IMR-90 (cell line): ENCODE measurements at regions not wholly inside any gene's neighbourhood (a gene's known extent, or its start where the extent isn't known, plus 50 kb on each side); places are given as distances from the start of the nearest gene placed in this dataset.

Experiments
- ATAC-seq: fragments of 200-7000 bp; cut with Tn5 transposase; 2 replicates; pipeline ENCODE4 v1.9.1; 2020; ENCODE audit warnings: low read depth, mild to moderate bottlenecking, moderate library complexity
- BruUV-seq: library from RNA; stranded (reverse); fragments of 400-500 nt; replicated peaks from 2 replicates; lab custom pipeline; 2021; lab: Mats Ljungman, UMichigan
- CTCF ChIA-PET: fragments of 300-600 bp; formaldehyde crosslinking; extraction: SDS; loops from one replicate; lab custom pipeline; 2021; ENCODE audit warnings: antibody characterized with exemption; lab: Yijun Ruan, JAX
- POLR2A ChIA-PET: fragments of 300-600 bp; sonication (Branson Sonifier 250); formaldehyde crosslinking; loops from one replicate; lab custom pipeline; 2022; ENCODE audit warnings: antibody characterized with exemption; ENCODE audit not compliant: unreplicated experiment; lab: Charles Lee
- DNase-seq: peaks from one replicate; pipeline ENCODE4 v3.0.0; 2013
- H2AFZ ChIP-seq: replicated peaks from 2 replicates; pipeline ENCODE3; 2013; ENCODE audit warnings: low read length, mild to moderate bottlenecking; ENCODE audit not compliant: poor library complexity
- H2AK5ac ChIP-seq: 2 replicates; pipeline ENCODE4 v1.6.1; 2013; ENCODE audit warnings: low read depth, low read length, inconsistent platforms
- H2AK9ac ChIP-seq: replicated peaks from 2 replicates; pipeline ENCODE3; 2013; ENCODE audit warnings: mild to moderate bottlenecking, low read depth, low read length, moderate library complexity; ENCODE audit not compliant: poor library complexity
- H2BK120ac ChIP-seq: 2 replicates; pipeline ENCODE4 v1.6.1; 2013; ENCODE audit warnings: low read depth, low read length, inconsistent platforms
- H2BK15ac ChIP-seq: 3 replicates; pipeline ENCODE4 v1.6.1; 2013; ENCODE audit warnings: low read depth, low read length, inconsistent platforms
- H2BK20ac ChIP-seq: 2 replicates; pipeline ENCODE4 v1.6.1; 2013; ENCODE audit warnings: low read depth, mild to moderate bottlenecking, inconsistent platforms, low read length, moderate library complexity
- H2BK5ac ChIP-seq: 2 replicates; pipeline ENCODE4 v1.6.1; 2013; ENCODE audit warnings: mild to moderate bottlenecking, low read depth, low read length, inconsistent platforms; ENCODE audit not compliant: poor library complexity, severe bottlenecking
- H3K14ac ChIP-seq: replicated peaks from 2 replicates; pipeline ENCODE4 v1.6.1; 2013; ENCODE audit warnings: low read depth, low read length, inconsistent platforms
- H3K18ac ChIP-seq: 2 replicates; pipeline ENCODE4 v1.6.1; 2013; ENCODE audit warnings: low read depth, low read length, control low read depth
- H3K23ac ChIP-seq: 2 replicates; pipeline ENCODE4 v1.6.1; 2013; ENCODE audit warnings: low read depth, low read length, inconsistent platforms
- H3K27ac ChIP-seq: 2 replicates; pipeline ENCODE4 v1.5.1; 2013; ENCODE audit warnings: mild to moderate bottlenecking, control low read depth, low read length; ENCODE audit not compliant: insufficient read depth
- H3K27me3 ChIP-seq: 2 replicates; pipeline ENCODE4 v1.6.1; 2013; ENCODE audit warnings: low read length; ENCODE audit not compliant: control insufficient read depth, insufficient read depth
- H3K36me3 ChIP-seq: 2 replicates; pipeline ENCODE4 v1.6.1; 2013; ENCODE audit warnings: low read length, mixed read lengths; ENCODE audit not compliant: control insufficient read depth, insufficient read depth
- H3K4ac ChIP-seq: 2 replicates; pipeline ENCODE4 v1.6.1; 2013; ENCODE audit warnings: low read depth, low read length, inconsistent platforms
- H3K4me1 ChIP-seq: 2 replicates; pipeline ENCODE4 v1.6.1; 2013; ENCODE audit warnings: low read length, mixed read lengths; ENCODE audit not compliant: control insufficient read depth, insufficient read depth
- H3K4me2 ChIP-seq: 2 replicates; pipeline ENCODE4 v1.6.1; 2013; ENCODE audit warnings: low read depth, mild to moderate bottlenecking, control low read depth, low read length, moderate library complexity
- H3K4me3 ChIP-seq: 2 replicates; pipeline ENCODE4 v1.5.1; 2013; ENCODE audit warnings: low read depth, mild to moderate bottlenecking, control low read depth, low read length, moderate library complexity; ENCODE audit not compliant: insufficient read depth
- H3K56ac ChIP-seq: 2 replicates; pipeline ENCODE4 v1.6.1; 2013; ENCODE audit warnings: low read length, inconsistent platforms; ENCODE audit not compliant: insufficient read depth; ENCODE audit errors: extremely low read depth
- H3K79me1 ChIP-seq, 2 experiments: 2 replicates each; pipeline ENCODE4 v1.6.1; 2013; ENCODE audit warnings: low read length in 2 of 2, inconsistent platforms in 1 of 2, low read depth in 1 of 2
- H3K9ac ChIP-seq: 2 replicates; pipeline ENCODE4 v1.6.1; 2013; ENCODE audit warnings: low read depth, low read length, control low read depth
- H3K9me1 ChIP-seq: 2 replicates; pipeline ENCODE4 v1.6.1; 2013; ENCODE audit warnings: low read length, inconsistent platforms; ENCODE audit not compliant: insufficient read depth
- H3K9me3 ChIP-seq: 2 replicates; pipeline ENCODE4 v1.6.1; 2013; ENCODE audit warnings: low read length; ENCODE audit not compliant: control insufficient read depth, insufficient read depth
- H4K20me1 ChIP-seq: 2 replicates; pipeline ENCODE4 v1.6.1; 2013; ENCODE audit warnings: low read length, inconsistent platforms; ENCODE audit not compliant: insufficient read depth
- H4K5ac ChIP-seq: 2 replicates; pipeline ENCODE4 v1.6.1; 2013; ENCODE audit warnings: mild to moderate bottlenecking, low read depth, low read length, control low read depth
- H4K8ac ChIP-seq, 2 experiments: 2 replicates each; pipeline ENCODE4 v1.6.1; 2013; ENCODE audit warnings: low read depth in 2 of 2, low read length in 2 of 2, control low read depth in 1 of 2, inconsistent platforms in 1 of 2
- H4K91ac ChIP-seq: 2 replicates; pipeline ENCODE4 v1.6.1; 2013; ENCODE audit warnings: low read depth, low read length, inconsistent platforms; ENCODE audit not compliant: insufficient read depth
- FOS ChIP-seq: fragments of 150-350 bp; IDR thresholded peaks from 2 replicates; pipeline ENCODE4 v1.6.1; 2016; ENCODE audit warnings: low read depth, low read length
- MAFK ChIP-seq: IDR thresholded peaks from 2 replicates; pipeline ENCODE4 v1.6.1; 2012; ENCODE audit warnings: low read depth, low read length, improper control_type of control experiment
- MAZ ChIP-seq: IDR thresholded peaks from 2 replicates; pipeline ENCODE4 v1.6.1; 2012; ENCODE audit warnings: low read depth, mild to moderate bottlenecking, low read length, improper control_type of control experiment, moderate library complexity, borderline replicate concordance
- POLR2A ChIP-seq: IDR thresholded peaks from 2 replicates; pipeline ENCODE4 v1.6.1; 2012; ENCODE audit warnings: mild to moderate bottlenecking, low read depth, low read length
- RAD21 ChIP-seq: IDR thresholded peaks from 2 replicates; pipeline ENCODE4 v1.6.1; 2012; ENCODE audit warnings: low read length, improper control_type of control experiment
- WGBS, 2 experiments: methylation state at CpG; one replicate each; pipeline versions ENCODE4 v1.1.5 to v1.1.7; 2013; ENCODE audit warnings: missing lambda C conversion rate in 2 of 2; ENCODE audit not compliant: insufficient read length in 1 of 2; ENCODE audit errors: extremely low coverage in 2 of 2; 5-methylcytosine and 5-hydroxymethylcytosine counted together
- dilution Hi-C: fragments of 300-500 bp; cut with HindIII; formaldehyde crosslinking; loops from one replicate; pipeline ENCODE4 v1.14.3; 2018; ENCODE audit warnings: low sequenced_read_pairs; ENCODE audit not compliant: unreplicated experiment
- in situ Hi-C: fragments of 300-500 bp; cut with MboI; formaldehyde crosslinking; loops from 3 replicates; pipeline ENCODE4 v1.14.3; 2019; ENCODE audit warnings: low sequenced_read_pairs, inconsistent platforms, mixed read lengths
- intact Hi-C: fragments of 100-400 bp; cut with micrococcal nuclease; formaldehyde crosslinking; loops from 2 replicates; pipeline ENCODE4 v1.10.0; 2022

DNA sequence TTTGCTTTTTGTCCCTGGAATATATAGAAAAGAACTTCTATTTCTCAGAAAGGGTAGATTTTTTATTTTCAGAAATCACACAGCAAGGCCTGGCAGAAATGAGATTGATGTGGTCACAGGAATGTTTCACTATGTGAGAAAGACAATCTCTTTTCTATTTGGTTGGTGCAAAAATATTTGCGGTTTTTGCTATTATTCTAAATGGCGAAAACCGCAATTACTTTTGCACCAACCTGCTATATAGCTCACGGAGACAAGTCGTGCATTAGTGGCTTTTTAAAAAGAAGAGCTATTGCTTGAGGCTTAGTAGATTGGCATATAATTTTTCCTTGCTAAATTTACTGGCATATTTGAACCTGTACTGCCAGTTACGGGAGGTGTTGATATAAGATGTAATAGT is 100.4 kb downstream of the ITM2A start:
- no peaks in the 10 kb centered on the region for H3K9me3 ChIP-seq
- H3K9me1 ChIP-seq: no peaks in the 10 kb centered on the region
- no CpG with 5 or more reads among the region's 6 CpGs for WGBS, 2 experiments
- H3K56ac ChIP-seq: no peak overlapping the region
- H2BK120ac ChIP-seq: no peak overlapping the region
- CTCF ChIA-PET: no interaction called here
- in situ Hi-C loops: no loop called here
- H2BK20ac ChIP-seq: no peak overlapping the region
- no peak overlapping the region for H3K4me2 ChIP-seq
- no peak overlapping the region for H4K91ac ChIP-seq
- no peak overlapping the region for H4K8ac ChIP-seq
- H4K20me1 ChIP-seq: no peaks in the 10 kb centered on the region
- no TSS peak for BruUV-seq
- TF ChIP-seq RAD21 (no peak), FOS (no peak), MAFK (no peak), MAZ (no peak), POLR2A (no peak)
- intact Hi-C loops: no loop called here
- H3K79me1 ChIP-seq: no peaks in the 10 kb centered on the region
- H3K4ac ChIP-seq: no peak overlapping the region
- no peak overlapping the region for H2BK5ac ChIP-seq
- ATAC-seq: no peak
- H3K4me1 ChIP-seq: no peaks in the 10 kb centered on the region
- no peak overlapping the region for H2AK5ac ChIP-seq
- no peak overlapping the region for H3K18ac ChIP-seq
- H2BK15ac ChIP-seq: no peak overlapping the region
- H3K9ac ChIP-seq: no peak overlapping the region
- POLR2A ChIA-PET: no interaction called here
- H3K4me3 ChIP-seq: no peak overlapping the region
- no peak overlapping the region for H2AK9ac ChIP-seq
- H3K14ac ChIP-seq: no peak overlapping the region
- H3K36me3 ChIP-seq: no peaks in the 10 kb centered on the region
- H3K27me3 ChIP-seq: no peaks in the 10 kb centered on the region
- DNase-seq: no peak
- no peak overlapping the region for H3K23ac ChIP-seq
- no peak overlapping the region for H4K5ac ChIP-seq
- H3K27ac ChIP-seq: no peak overlapping the region
- dilution Hi-C loops: no loop called here
- H2AFZ ChIP-seq: no peak overlapping the region
